Nephron progenitor cell (in vitro differentiated cells): ENCODE measurements at regions not wholly inside any gene's neighbourhood (a gene's known extent, or its start where the extent isn't known, plus 50 kb on each side); places are given as distances from the start of the nearest gene placed in this dataset.
A peak's percentile ranks its signal among the peaks of the same experiment; 100 is the strongest.
"Not testable (repeated sequence)": the region's sequence is repeated elsewhere in the genome, so short reads cannot be mapped to it uniquely, and the experiment has no call there.

ENCODE experiments used
- DNase-seq: peaks from one replicate; pipeline ENCODE4 v3.0.0; 2021
- H3K27ac Mint-ChIP-seq: 2 replicates; pipeline ENCODE4 v1.8.0; 2021; ENCODE audit warnings: mild to moderate bottlenecking, moderate library complexity, mixed read lengths
- H3K27me3 Mint-ChIP-seq: 2 replicates; pipeline ENCODE4 v1.8.0; 2021; ENCODE audit warnings: mild to moderate bottlenecking, low read depth, mixed read lengths; ENCODE audit not compliant: poor library complexity
- H3K36me3 Mint-ChIP-seq: 2 replicates; pipeline ENCODE4 v1.8.0; 2021; ENCODE audit warnings: low read depth, mixed read lengths
- H3K4me1 Mint-ChIP-seq: 2 replicates; pipeline ENCODE4 v1.8.0; 2021; ENCODE audit warnings: mixed read lengths
- H3K4me3 Mint-ChIP-seq: 2 replicates; pipeline ENCODE4 v1.8.0; 2021; ENCODE audit warnings: mild to moderate bottlenecking, moderate library complexity, mixed read lengths
- H3K9me3 Mint-ChIP-seq: 2 replicates; pipeline ENCODE4 v1.8.0; 2021; ENCODE audit warnings: mild to moderate bottlenecking, moderate library complexity, mixed read lengths
- CTCF ChIP-seq: fragments of 200-600 bp; sonication (generic); IDR thresholded peaks from 2 replicates; pipeline ENCODE4 v1.5.0; 2021; ENCODE audit warnings: antibody characterized with exemption

GRCh38 chr6:131470534-131470933 lies 102.5 kb upstream of the ARG1 start:
- peaks cover 26% of the 10 kb centered on the region for H3K9me3 Mint-ChIP-seq
- peaks cover 12% of the 10 kb centered on the region for H3K4me1 Mint-ChIP-seq
- H3K4me3 Mint-ChIP-seq = no peak overlapping the region
- H3K27me3 Mint-ChIP-seq = no peaks in the 10 kb centered on the region
- peaks cover 10% of the 10 kb centered on the region for H3K36me3 Mint-ChIP-seq
- TF ChIP-seq CTCF = no peak
- DNase-seq = no peak
- peak overlapping the region; percentile 36 for H3K27ac Mint-ChIP-seq

GRCh38 chr6:131471331-131471730 lies 101.7 kb upstream of the ARG1 start:
- no peak overlapping the region for H3K4me3 Mint-ChIP-seq
- peaks cover 29% of the 10 kb centered on the region for H3K9me3 Mint-ChIP-seq
- no peak overlapping the region for H3K27ac Mint-ChIP-seq
- H3K27me3 Mint-ChIP-seq = no peaks in the 10 kb centered on the region
- no peak for DNase-seq
- peaks cover 12% of the 10 kb centered on the region for H3K4me1 Mint-ChIP-seq
- TF ChIP-seq CTCF = no peak
- peaks cover 12% of the 10 kb centered on the region for H3K36me3 Mint-ChIP-seq

GRCh38 chr6:131473303-131473702 lies 99.7 kb upstream of the ARG1 start:
- H3K27ac Mint-ChIP-seq = not testable (repeated sequence)

GRCh38 chr6:131476362-131476761 lies 96.7 kb upstream of the ARG1 start:
- Mint-ChIP-seq H3K27me3 (peaks cover 2% of the 10 kb centered on the region), H3K4me3 (no peak overlapping the region), H3K27ac (no peak overlapping the region), H3K36me3 (peaks cover 20% of the 10 kb centered on the region), H3K9me3 (peaks cover 27% of the 10 kb centered on the region), H3K4me1 (peaks cover 32% of the 10 kb centered on the region)
- no peak for DNase-seq
- no peak for TF ChIP-seq CTCF

More at GRCh38 chr6:131473303-131473702, 99.7 kb upstream of the ARG1 start:
- H3K27me3 Mint-ChIP-seq, DNase-seq, H3K4me3 Mint-ChIP-seq: not testable (repeated sequence)
- peaks cover 29% of the 10 kb centered on the region for H3K9me3 Mint-ChIP-seq
- peaks cover 20% of the 10 kb centered on the region for H3K36me3 Mint-ChIP-seq
- peaks cover 30% of the 10 kb centered on the region for H3K4me1 Mint-ChIP-seq

GRCh38 chr6:131478740-131479211 lies 94.2 kb upstream of the ARG1 start:
- H3K9me3 Mint-ChIP-seq = peaks cover 33% of the 10 kb centered on the region
- DNase-seq = peak; percentile 4
- not testable (repeated sequence) for H3K4me3 Mint-ChIP-seq, H3K27me3 Mint-ChIP-seq
- peaks cover 21% of the 10 kb centered on the region for H3K36me3 Mint-ChIP-seq
- peak overlapping the region; percentile 99 for H3K27ac Mint-ChIP-seq
- peaks cover 32% of the 10 kb centered on the region for H3K4me1 Mint-ChIP-seq

GRCh38 chr6:131486608-131487007 lies 86.4 kb upstream of the ARG1 start:
- peaks cover 3% of the 10 kb centered on the region for H3K27me3 Mint-ChIP-seq
- TF ChIP-seq CTCF = no peak
- peaks cover 22% of the 10 kb centered on the region for H3K4me1 Mint-ChIP-seq
- DNase-seq = no peak
- H3K9me3 Mint-ChIP-seq = peaks cover 15% of the 10 kb centered on the region
- peaks cover 4% of the 10 kb centered on the region for H3K36me3 Mint-ChIP-seq
- H3K4me3 Mint-ChIP-seq = no peak overlapping the region
- no peak overlapping the region for H3K27ac Mint-ChIP-seq

- Mint-ChIP-seq H3K9me3 (peaks cover 9% of the 10 kb centered on the region), H3K27me3 (no peaks in the 10 kb centered on the region), H3K4me3 (no peak overlapping the region), H3K27ac (no peak overlapping the region), H3K4me1 (peaks cover 22% of the 10 kb centered on the region), H3K36me3 (peaks cover 3% of the 10 kb centered on the region)
- no peak for TF ChIP-seq CTCF
- DNase-seq = no peak
These were observed 84.2 kb upstream of the ARG1 start for GRCh38 chr6:131488780-131489179.
